ENCODE measurements at regions not wholly inside any gene's neighbourhood (a gene's known extent, or its start where the extent isn't known, plus 50 kb on each side); places are given as distances from the start of the nearest gene placed in this dataset.

GRCh38 chr18:56021809-56022195 lies 433.8 kb upstream of the TCF4 start:
- no peak overlapping the region for H2BK120ac ChIP-seq (ENCODE audit: low read depth, low read length, poor library complexity, severe bottlenecking)
- no peak overlapping the region for H3K23ac ChIP-seq (ENCODE audit: insufficient read length, low read depth, low read length)
- no peak overlapping the region for H3K27ac ChIP-seq (ENCODE audit: insufficient read length, low read depth, low read length)
- H4K8ac ChIP-seq (replicated peaks; ENCODE audit: insufficient read length, low read depth, low read length): no peak overlapping the region
- H4K91ac ChIP-seq (ENCODE audit: insufficient read length, low read depth, low read length): no peak overlapping the region
- no peaks in the 10 kb centered on the region; a peak in 1 of 7 replicates for H3K36me3 Mint-ChIP-seq (ENCODE audit: insufficient read depth in 1 of 3, low read depth in 3 of 3)
- H3K14ac ChIP-seq (ENCODE audit: insufficient read depth, low read length): no peak overlapping the region
- H3K4me1 ChIP-seq (ENCODE audit: insufficient read depth, low read length): no peaks in the 10 kb centered on the region
- H3K9me3 ChIP-seq (ENCODE audit: control insufficient read depth, low read depth, low read length): no peaks in the 10 kb centered on the region
- H3K56ac ChIP-seq (ENCODE audit: insufficient read length, low read depth, low read length): no peak overlapping the region
- H3T11ph ChIP-seq (ENCODE audit: low read length): no peak overlapping the region
- no peaks in the 10 kb centered on the region for H3K27me3 ChIP-seq (ENCODE audit: insufficient read depth, low read length)
- H3K27ac Mint-ChIP-seq: no peak overlapping the region
- H2BK15ac ChIP-seq (ENCODE audit: low read depth, low read length): no peak overlapping the region
- H3K9ac ChIP-seq (ENCODE audit: extremely low read depth, insufficient read length, low read length): no peak overlapping the region
- no peak overlapping the region for H2BK12ac ChIP-seq (ENCODE audit: insufficient read length, low read depth, low read length)
- H3K79me2 ChIP-seq (ENCODE audit: insufficient read depth, low read length): no peaks in the 10 kb centered on the region
- no peak overlapping the region for H3K18ac ChIP-seq (ENCODE audit: insufficient read length, low read depth, low read length)
- H2BK5ac ChIP-seq (ENCODE audit: insufficient read length, low read length): no peak overlapping the region
- TF ChIP-seq CTCF (conservative IDR thresholded peaks at IDR 0.05): no peak
- DNase-seq: no peak
- H2AFZ ChIP-seq (ENCODE audit: low read length): no peak overlapping the region
- H3K4me3 Mint-ChIP-seq: no peak overlapping the region
- H3K23me2 ChIP-seq (ENCODE audit: insufficient read length, low read depth, low read length, poor library complexity, severe bottlenecking): no peaks in the 10 kb centered on the region
- no peak overlapping the region for H2AK5ac ChIP-seq (ENCODE audit: insufficient read length, low read length)
- H4K20me1 ChIP-seq (ENCODE audit: control insufficient read depth, insufficient read depth, insufficient read length): no peaks in the 10 kb centered on the region
- H3K27me3 Mint-ChIP-seq (ENCODE audit: low read depth): no peaks in the 10 kb centered on the region
- no peak overlapping the region for H4K5ac ChIP-seq (ENCODE audit: insufficient read length, low read depth, low read length)
- H2BK20ac ChIP-seq (ENCODE audit: low read depth, low read length, poor library complexity, severe bottlenecking): no peak overlapping the region
- H3K9me3 Mint-ChIP-seq: no peaks in the 10 kb centered on the region
- no peak overlapping the region for H3K4me2 ChIP-seq (ENCODE audit: insufficient read depth, insufficient read length, low read length)
- H3K4ac ChIP-seq (ENCODE audit: low read depth, low read length): no peak overlapping the region
- H3K4me1 Mint-ChIP-seq: no peaks in the 10 kb centered on the region
- no CpG with 5 or more reads among the region's 1 CpG for WGBS (ENCODE audit: extremely low coverage, insufficient read length, low lambda C conversion rate)
- no peaks in the 10 kb centered on the region for H3K79me1 ChIP-seq (ENCODE audit: insufficient read depth, low read depth, low read length, poor library complexity, severe bottlenecking)
